ENCODE measurements at regions not wholly inside any gene's neighbourhood (a gene's known extent, or its start where the extent isn't known, plus 50 kb on each side); places are given as distances from the start of the nearest gene placed in this dataset.

DNA sequence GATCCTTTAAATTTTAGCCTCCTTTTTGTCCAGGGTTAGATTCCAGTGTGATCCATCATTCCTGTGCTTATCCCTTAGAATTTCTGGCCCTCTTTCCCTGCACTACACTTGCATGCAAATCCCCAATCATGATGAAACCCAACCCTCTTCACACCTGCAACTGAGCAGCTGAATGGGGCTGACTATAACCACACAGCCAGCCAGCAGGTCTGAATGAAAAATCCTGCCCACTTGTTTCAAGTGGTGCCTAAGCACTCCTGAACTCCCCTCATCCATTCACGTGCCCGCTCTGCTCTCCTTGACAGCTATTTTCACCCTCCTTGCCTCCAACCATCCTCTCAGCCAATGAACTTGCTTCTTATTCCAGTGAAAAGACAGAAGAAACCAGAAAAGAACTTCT is 80.5 kb upstream of the AFF3 start:
- no peak for DNase-seq

DNA sequence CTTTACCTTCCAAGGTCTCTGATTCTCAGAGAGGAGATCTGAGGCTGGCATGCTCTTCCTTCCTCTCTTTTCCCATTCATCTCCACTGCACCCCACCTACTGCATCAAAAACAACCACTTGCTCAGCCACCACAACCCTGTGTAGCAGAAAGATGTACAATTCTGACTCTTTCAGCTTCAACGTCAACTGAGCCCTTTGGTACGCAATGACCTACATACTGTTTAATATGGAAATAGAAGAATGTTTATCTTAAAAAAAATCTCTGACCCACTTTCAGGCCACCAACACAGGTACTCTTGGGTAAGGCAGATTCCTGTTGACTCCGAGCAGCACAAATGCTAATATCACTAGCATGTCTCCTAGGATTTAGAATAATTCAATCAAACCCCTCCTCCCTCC is 76.2 kb upstream of the AFF3 start:
- DNase-seq: no peak

DNA sequence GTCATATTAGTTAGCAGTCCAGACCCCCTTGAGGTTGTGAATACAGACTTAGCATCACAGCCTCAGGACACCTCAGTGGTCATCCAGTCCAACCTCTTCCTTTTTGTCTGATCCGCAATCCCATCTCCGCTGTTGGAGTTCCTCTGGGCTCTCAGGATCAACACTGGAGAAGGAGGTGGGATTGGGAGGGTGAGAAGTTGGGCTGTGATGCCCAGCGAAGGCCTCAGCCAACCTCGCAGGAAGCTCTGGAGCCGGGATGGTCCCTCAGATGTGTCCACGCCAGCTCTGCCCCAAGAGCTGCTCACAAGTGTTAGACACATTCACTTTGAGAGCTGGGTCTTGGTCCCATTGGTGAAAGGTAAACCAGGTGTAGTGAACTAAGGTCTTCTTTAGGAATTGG is 74.9 kb upstream of the AFF3 start:
- no peak for DNase-seq

DNA sequence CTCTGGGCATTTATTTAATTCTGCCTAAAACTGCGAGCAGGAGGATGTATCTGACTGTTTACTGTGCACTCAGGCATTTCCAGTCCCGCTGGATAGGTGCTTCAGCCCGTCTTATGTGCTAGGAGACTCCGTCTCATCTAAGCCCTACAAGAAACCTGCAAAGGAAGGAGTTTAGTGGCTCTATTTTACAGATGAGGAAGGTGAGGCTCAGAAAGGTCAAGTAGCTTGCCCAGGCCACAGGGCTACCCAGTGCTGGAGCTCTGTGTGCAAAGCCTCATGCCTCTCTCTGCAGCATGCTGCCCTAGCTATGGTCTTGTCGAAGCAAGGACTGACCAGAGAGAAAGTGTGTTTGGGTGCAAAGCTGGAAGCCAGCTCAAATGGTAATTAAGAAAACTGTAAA is 73.6 kb upstream of the AFF3 start:
- no peak for DNase-seq

DNA sequence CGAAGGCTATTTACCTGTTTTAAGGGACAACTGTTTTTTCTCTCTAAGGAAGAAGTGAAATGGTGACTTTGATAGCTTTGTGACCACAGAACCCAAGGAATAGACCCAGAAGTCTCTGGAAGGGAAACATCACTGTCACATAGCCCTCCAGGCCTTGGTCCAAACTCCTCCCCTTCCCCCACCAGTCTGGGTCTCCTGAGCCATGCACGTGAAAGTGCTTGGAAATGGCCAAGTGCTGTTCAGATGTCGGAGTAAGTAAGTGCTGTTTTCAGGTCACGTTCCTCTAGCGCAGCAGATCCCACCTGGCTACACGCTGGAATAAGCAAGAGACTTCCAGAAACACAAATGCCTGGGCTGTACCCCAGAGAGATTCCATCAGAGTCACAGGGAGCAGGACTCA is 73.0 kb upstream of the AFF3 start:
- DNase-seq: no peak

DNA sequence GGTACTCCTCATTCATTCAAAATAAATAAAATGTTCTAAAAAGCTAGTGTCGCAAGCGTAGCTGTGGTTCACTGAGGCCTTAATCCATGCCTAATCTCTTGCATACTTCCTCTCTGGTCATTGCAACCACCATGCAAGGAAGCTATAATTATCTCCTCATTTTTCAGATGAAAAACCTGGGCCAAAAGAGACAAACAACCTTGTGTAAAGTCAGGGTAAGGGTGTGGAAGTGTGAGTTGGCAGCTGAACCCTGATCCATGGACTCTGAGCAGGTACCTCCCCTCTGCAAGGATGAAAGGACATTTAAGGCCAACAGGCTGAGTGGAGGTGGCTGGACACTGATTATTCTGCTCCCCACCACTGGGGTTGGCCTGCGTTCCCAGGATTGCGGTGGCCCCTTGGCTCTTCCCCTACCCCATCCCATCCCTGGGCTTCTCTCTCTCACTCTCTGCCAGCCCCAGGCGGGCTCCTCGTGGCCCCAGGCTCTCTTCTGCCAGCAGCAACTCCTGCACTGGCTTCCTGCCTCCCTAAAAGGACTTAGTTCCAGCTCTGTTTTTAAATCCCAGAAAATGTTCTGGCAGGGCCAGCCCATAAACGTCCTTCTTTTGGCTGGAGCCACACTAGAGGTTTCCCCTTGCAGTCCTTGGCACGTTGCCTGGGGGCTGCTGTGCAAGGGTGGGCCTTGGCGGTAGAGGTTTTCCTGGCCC is 72.0 kb upstream of the AFF3 start:
- DNase-seq: peak; percentile 17 to 20

DNA sequence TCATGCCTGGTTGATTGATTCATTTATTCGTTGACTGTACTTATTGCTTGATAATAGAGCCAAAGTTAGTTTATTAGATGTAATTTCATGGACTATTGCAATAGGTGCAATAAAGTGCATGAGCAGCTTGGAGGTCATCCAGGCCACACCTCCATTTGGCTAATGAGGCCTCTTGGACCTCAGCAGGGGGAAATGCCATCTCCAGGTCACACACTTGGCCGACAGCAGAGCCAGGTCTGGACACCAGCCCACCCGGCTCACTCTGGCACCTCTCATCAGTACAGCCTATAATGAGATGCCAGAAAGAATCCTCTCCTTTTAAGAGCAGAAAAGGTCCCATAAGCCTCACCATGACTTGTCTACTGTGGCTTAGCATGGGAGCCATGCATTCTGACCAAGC is 71.2 kb upstream of the AFF3 start:
- no peak for DNase-seq

DNA sequence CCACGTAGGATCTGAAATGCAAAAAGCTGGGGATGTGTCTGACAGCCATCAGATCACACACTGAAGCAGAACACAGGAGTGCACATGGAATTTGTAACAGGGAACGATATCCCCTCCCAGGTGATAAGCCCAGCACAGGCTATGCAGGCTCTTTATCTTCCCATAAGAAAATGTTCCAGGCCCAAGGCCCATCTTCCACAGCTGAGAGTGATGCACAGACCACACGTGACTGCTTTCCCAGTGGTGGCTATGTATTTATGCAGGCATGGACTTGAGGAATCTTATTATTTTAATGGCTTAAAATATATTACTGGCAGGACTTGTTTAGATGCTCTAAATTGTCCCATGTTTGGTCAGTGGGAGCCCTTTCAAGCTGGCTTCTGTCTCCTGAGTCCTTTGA is 70.5 kb upstream of the AFF3 start:
- DNase-seq: no peak

DNA sequence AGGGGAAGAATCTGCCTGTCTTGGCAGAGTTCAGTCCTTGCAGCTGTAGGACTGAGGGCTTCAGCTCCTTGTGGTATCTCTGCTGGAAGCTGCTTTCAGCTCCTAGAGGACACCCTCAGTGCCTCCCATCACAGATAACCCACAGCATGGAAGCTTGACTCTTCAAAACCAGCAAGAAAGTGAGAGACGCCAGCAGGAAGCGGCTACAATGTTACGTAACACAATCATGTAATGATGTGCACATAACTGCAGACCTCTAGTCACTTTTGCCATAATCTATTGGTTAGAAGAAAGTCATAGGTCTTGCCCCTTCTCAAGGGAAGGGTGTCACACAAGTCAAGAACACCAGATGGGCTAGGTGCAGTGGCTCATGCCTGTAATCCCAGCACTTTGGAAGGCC is 69.1 kb upstream of the AFF3 start:
- peak; percentile 16 to 36 for DNase-seq

DNA sequence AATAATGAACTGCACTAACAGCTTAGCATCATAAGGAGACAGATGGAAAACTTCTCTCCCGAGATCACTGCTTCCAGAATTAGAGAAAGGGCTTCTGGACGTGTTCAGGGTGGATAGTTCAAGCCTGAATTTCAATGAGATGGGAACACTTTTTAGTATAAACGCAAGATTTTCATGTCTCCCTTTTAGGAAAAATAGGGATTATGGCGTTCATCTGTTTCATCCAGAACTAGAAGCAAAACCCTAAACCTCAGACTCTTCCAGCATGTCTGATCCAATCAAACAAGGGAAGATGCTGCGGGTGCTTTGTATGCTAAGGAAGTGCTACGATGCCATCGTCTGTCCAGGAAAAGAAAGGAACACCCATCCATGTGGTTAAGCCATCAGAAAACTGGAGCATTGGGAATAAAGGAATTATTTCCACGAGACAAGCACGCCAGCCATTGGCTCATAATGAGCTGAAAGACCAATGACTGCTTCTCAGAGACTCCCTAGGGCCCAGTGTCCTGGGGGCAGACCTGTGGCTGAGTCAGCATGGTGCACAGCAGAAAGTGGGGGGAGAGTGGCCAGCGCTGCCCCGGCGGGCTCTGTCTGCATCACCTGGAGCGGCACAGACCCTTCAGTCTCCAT is 65.9 kb upstream of the AFF3 start:
- no peak for DNase-seq

DNA sequence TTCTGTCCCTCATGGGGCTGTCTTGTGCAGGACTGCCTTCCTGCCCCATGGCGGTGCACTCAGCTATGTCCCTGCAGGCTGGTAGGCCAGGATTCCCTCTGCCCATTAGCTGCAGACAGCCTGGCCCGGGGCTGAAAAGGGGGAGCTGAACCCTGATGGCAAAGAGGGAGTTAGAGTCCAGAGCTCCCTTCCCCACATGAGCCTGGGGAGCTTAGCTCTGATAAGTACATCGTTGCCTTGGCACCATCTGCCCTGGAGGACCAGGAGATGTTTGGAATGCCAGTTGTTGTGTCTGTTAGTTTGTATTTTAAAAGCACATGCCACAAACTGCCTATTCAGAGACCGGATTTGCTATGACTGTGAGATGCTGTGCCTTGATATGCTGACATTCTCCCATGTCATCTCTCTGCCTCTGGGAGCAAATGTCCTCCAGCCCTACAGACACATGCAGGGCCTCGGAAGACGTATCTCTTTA is 65.1 kb upstream of the AFF3 start:
- no peak for DNase-seq

DNA sequence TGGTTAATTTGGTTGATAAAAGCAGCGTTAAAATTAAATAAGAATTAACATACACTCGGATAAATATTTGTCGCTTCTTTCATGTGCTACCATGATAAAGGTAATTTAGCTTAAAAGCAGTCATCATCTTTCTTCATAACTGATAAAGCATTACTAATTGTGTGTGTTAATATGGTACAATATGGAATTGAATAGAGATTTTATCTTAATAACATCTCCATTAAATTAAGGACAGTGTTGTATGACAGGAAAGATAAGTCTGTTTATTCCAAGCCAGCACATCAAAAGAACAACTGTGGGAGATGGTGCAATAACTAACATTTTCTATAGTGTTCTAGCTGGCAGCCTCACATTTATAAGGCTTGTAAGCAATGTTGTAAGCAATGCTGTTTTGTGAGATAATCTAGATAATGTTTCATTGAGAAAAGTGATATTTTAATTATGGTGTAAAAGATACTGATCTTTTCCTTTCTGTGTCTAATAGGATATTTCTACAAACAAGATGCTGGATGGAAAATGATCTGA is 64.4 kb upstream of the AFF3 start:
- no peak for DNase-seq

DNA sequence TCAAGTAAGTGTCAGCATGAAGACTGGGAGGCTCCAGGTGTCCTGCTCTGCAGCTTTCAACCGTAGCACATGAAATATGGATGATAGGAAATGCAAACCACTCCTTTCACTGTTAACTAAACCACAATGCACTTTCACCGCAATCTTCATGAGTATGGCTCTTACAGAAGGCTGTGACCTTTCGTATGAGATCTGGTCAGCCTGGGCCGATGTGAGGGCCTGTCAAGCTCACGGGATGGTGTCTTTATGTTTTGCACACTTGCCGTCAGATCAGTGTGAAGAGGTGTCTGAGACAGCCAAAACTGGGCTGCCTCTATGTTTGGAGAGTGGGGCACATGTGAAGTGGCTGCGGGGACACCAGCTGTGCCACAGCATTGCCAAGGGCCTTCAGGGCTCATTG is 62.8 kb upstream of the AFF3 start:
- no peak for DNase-seq

DNA sequence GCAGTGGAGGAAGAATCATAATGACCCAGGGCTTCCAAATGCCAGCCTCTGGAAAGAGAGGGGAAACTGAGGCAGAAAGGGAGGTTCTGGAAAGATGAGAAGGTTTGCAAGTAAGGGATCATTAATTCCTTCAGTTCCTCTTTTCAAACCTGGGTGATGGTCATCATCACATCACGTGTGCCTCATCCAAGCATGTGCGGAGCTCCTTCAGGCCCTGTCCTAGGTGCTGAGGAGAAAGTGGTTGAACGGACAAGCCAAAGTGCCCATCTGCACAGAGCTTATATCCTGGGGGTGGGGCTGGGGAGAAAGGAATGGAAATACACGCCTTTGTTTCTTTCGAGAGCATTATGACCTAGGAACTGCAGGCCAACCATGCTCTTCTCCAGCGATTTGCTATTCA is 60.2 kb upstream of the AFF3 start:
- no peak for DNase-seq

DNA sequence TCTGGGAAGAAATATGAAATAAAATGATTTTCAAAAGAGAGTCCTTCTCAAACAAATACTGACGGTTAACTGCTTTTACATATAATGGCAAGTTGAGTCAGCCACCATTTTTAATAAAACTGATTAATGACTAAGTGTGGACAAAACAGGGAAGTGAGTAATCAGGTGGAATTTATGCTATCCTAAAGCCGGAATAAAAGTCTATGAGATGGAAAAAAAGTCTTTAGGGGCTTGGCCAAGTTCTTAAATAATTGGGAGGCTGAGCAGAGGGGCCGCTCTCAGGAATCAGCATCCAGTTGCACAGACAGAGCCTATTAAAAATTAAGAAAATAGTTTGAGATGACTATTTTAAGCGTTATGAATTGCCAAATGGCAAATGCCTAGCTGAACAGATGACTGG is 58.6 kb upstream of the AFF3 start:
- no peak for DNase-seq

DNA sequence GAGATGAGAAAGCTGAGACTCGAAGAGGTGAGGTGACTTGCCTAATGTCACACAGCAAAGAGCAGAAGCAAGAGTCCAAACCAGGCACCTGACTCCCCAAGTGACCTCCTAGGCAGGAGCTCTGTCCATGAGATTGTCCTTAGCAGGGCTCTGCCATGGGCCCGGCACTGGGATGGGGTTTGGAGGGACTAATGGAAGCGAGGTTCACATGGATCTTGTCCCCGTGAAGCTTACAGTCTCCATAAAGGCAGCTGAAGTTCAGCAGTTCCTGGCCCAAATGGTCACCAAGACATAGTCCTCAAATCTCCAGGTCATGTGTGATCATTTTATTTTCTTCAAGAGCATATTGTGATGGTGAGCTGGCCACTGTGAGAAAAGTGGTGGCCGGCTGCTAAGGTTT is 57.0 kb upstream of the AFF3 start:
- no peak for DNase-seq

DNA sequence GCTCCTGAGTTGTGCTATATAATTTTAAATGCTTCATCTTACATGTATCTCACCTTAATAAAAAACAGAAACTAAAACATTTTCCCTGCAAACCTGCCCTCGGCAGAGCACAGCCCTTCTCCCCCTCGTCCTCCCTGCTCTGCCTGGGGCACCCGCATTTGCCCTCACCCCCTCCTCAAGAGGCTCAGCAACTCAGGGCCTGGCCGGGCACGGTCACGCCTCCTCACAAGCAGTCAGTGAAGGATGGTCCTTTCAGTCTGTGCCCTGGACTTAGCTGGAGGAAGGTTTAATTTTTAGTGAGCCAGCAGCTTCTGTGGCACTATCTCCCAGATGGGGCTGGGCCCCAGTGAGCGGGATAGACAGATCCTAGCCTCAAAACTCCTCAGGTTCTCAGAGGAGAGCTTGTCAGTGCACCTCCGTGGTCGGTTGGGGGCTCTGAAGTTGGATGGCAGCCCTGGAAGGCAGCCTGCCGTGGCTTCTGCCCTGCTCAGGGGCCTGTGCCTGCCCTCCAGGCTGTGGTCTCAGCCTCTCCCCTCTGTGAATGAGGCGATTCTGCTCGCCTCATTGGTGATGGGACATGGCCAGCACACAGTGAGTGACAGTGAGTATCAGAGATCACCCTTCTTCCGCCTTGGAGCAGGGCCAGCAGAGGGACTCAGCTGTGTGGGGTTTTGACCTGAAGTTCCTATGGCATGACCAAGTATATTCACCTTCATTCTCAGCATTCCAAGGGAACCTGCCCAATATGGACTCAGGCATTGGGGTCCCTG is 56.3 kb upstream of the AFF3 start:
- no peak for DNase-seq

DNA sequence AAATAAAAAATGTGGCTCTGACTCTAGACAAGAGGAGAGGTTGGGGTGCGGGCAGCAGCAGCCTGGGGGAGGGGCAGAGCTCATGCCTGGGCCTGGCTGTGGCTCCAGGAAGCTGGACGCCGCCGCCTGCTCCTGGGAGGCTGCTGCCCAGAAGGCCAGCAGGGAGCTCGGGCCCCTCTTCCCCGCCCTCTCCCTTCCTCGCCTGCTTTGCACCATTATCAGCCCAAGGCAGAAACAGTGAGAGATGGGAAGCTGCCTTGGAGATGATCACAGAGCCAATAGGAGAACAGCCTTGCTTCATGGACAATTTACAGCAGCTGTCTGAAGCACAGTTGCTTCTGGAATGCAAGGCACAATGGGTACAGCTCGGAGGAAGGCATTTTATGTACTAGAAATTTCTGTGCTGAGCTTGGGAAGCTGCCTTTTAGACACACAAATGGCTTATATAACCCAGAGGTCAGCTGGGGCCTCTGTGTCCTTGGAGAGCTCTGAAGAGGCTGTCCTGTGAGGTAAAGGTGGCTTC is 55.3 kb upstream of the AFF3 start:
- no peak for DNase-seq

DNA sequence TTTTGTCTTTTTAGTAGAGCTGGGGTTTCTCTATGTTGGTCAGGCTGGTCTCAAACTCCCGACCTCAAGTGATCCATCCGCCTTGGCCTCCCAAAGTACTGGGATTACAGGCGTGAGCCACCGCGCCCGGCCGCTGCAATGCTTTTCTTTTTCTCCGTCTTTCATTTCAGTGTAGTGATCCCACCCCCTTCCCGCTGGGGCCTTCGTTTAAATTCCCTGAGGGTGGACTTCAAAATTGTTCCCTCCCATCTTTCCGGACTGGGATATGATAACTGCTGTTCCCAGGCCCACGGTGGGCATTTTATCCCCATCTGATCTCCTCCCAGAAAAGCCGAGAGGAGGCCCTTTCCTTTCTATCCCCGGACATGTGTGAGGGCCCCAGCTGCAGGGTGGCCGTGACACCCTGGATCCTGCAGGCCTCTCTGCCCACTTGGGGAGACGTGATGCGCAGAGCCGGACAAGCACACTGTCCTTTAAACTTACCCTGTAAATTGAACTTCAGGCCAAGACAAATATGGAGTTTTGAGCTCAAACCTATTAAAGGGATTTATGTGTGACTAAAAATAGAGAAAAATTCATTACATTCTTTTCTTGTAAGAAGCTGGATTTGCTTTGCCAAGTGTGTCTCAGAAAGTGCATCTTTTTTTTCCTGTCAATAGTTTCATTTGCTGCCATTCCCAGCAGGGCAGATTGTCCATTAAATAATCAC is 54.5 kb upstream of the AFF3 start:
- DNase-seq: no peak

DNA sequence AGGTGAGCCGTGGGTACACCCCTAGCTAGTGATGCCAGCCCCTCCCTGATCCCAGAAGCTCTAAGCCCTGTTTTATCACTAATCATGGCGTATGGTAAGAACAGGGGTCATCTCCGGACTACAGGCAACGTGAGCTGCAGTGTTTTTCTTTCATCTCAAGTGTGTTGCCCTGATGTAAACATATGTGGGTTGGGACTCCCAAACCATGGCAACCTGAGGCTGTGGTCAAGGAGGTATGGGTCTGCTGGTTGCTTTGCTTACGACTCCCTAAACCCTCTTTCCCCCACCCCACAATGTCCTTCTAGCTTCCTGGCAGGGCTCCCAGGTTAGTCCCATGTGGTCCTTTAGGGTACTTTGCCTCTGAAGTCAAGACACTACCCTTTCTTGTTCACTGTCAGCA is 53.6 kb upstream of the AFF3 start:
- no peak for DNase-seq

DNA sequence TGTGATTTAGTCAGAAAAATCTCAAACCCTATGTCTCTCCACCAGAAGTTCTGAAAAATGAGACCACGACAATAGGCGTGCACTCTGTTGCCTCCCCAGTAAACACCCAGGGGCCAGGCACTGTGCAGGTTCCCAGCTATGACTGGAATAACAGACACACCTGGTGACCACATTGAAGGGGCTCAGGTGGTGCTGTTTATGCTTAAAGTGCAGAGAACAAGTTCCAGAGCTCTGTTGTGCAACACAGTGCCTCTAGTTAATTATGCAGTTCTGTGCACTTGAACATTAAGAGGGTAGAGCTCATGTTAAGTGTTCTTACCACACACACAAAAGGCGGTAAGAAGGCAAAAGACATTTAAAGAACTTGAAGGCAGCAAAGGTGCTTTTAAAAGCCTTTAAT is 52.6 kb upstream of the AFF3 start:
- no peak for DNase-seq

DNA sequence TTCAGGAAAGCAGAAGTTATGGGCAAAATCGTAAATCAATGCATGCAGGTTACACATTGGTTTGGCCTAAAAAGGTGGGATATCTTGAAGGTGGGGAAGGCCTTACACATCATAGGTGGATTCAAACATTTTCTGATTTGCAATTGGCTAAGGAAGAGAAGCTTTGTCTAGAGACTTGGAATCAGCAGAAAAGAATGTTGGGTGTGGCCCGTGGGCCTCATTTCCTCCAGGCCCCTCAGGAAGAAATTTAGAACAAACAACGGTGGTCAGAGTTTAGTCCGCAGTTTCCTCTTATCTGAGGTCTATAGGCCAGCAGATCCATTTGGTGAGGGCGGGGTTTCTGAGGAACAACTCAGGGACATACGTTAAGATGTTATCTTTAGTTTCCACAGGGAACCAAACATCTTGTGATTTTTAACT is 50.9 kb upstream of the AFF3 start:
- no peak for DNase-seq

DNA sequence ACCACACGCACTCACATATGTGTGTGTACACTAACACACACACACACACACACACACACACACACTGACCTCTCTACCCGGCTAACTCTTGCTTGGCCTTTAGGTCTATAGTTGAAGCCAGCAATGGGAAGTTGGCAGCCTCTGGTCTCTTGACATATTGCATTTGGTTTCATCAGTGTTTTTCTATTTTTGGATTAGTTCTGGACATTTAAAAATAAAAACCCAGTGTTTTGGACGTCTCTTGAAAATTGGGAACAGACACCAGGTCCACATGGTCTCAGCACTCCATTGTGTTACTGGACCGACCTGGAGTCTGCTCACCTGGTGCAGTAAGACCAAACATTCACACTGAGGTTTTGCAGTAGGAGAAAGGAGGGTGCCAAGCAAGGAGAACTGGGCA is 50.4 kb upstream of the AFF3 start:
- no peak for DNase-seq
